ENCODE measurements at regions not wholly inside any gene's neighbourhood (a gene's known extent, or its start where the extent isn't known, plus 50 kb on each side); places are given as distances from the start of the nearest gene placed in this dataset.

- Histone ChIP-seq H3K27me3 (replicated peaks in 1 of 2; ENCODE audit: control insufficient read depth in 2 of 2, insufficient read depth in 2 of 2, low read length in 1 of 2) (no peaks in the 10 kb centered on the region), H4K20me1 (ENCODE audit: control insufficient read depth, insufficient read depth) (no peaks in the 10 kb centered on the region), H3K4me3 (no peak overlapping the region), H3K4me1 (ENCODE audit: control insufficient read depth, insufficient read depth, low read length) (no peaks in the 10 kb centered on the region), H2AFZ (ENCODE audit: control insufficient read depth, low read depth, low read length) (no peak overlapping the region), H3K9ac (ENCODE audit: control insufficient read depth, insufficient read depth, low read length) (no peak overlapping the region), H3K27ac (ENCODE audit: control insufficient read depth, insufficient read depth) (peak overlapping the region; percentile 6), H3K9me3 (replicated peaks; ENCODE audit: control insufficient read depth, insufficient read depth, low read length) (peaks cover 2% of the 10 kb centered on the region; the same call in 1 of the 3 replicates), H3K79me2 (ENCODE audit: control insufficient read depth, insufficient read depth, low read length) (no peaks in the 10 kb centered on the region), H3K4me2 (ENCODE audit: control insufficient read depth, insufficient read depth) (no peak overlapping the region), H3K36me3 (ENCODE audit: control insufficient read depth in 2 of 2, insufficient read depth in 2 of 2, low read length in 1 of 2) (no peaks in the 10 kb centered on the region; a peak in 1 of 4 replicates)
- SMC1A ChIA-PET (ENCODE audit: uncharacterized antibody, unreplicated experiment) = interaction anchor here (1.5 kb wide), 1 partner anchor 19 kb away, joined by 3 read pairs; no protein-coding TSS in a partner anchor
- 0% methylated on average over 2 of the region's 2 CpGs for WGBS (ENCODE audit: insufficient coverage, insufficient replicate concordance, low lambda C conversion rate, missing lambda C conversion rate)
- intact Hi-C loops (cut with micrococcal nuclease; ENCODE audit: unreplicated experiment) = no loop called here
- RAD21 ChIA-PET (ENCODE audit: unreplicated experiment) = interaction anchor here (1.2 kb wide), 1 partner anchor 43 kb away, joined by 6 read pairs; no protein-coding TSS in a partner anchor
- BruUV-seq (replicated peaks) = no TSS peak
- CTCF ChIA-PET = interaction anchor here (1.0 kb wide), 1 partner anchor 9 kb away, joined by 3 read pairs; no protein-coding TSS in a partner anchor
- DNase-seq (ENCODE audit: low read depth, low spot score) (no peak), ATAC-seq (no peak), FAIRE-seq (no peak)
- POLR2A ChIA-PET = no interaction called here
- in situ Hi-C loops (cut with MboI) = no loop called here
- no peak for TF ChIP-seq NFYA (IDR thresholded peaks at IDR 0.05; ENCODE audit: borderline replicate concordance, low read depth, low read length)
- no peak for TF ChIP-seq ZNF24 (IDR thresholded peaks at IDR 0.05)
- no peak for TF ChIP-seq NR2C1 (IDR thresholded peaks at IDR 0.05)
- TF ChIP-seq STAT3 (IDR thresholded peaks at IDR 0.05; ENCODE audit: low read depth, low read length) = no peak
- no peak for TF ChIP-seq SP1 (IDR thresholded peaks at IDR 0.05; ENCODE audit: low read depth, low read length)
- peak; percentile 17 to 47; a peak in 2 of 4 replicates for TF ChIP-seq IKZF2 (IDR thresholded peaks at IDR 0.05)
- no peak for TF ChIP-seq ESRRA (IDR thresholded peaks at IDR 0.05; ENCODE audit: low read length)
- TF ChIP-seq SIX5 (IDR thresholded peaks at IDR 0.05; ENCODE audit: low read depth, low read length, severe bottlenecking) = no peak
- TF ChIP-seq EGR1 (IDR thresholded peaks at IDR 0.05; ENCODE audit: borderline replicate concordance in 1 of 2, low read depth in 2 of 2, low read length in 2 of 2) = no peak
- TF ChIP-seq CUX1 (IDR thresholded peaks at IDR 0.05; ENCODE audit: insufficient replicate concordance, low read depth, low read length) = no peak
- no peak for TF ChIP-seq CHD4 (IDR thresholded peaks at IDR 0.05)
- no peak for TF ChIP-seq PAX8 (IDR thresholded peaks at IDR 0.05)
- no peak for TF ChIP-seq TCF3 (IDR thresholded peaks at IDR 0.05; ENCODE audit: borderline replicate concordance, insufficient read depth, low read depth, low read length)
- TF ChIP-seq ASH2L (IDR thresholded peaks at IDR 0.05; ENCODE audit: borderline replicate concordance, low read depth) = no peak
- no peak for TF ChIP-seq SMC3 (IDR thresholded peaks at IDR 0.05; ENCODE audit: borderline replicate concordance, low read length)
- TF ChIP-seq BMI1 (IDR thresholded peaks at IDR 0.05; ENCODE audit: borderline replicate concordance) = no peak
- no peak for TF ChIP-seq KDM1A (IDR thresholded peaks at IDR 0.05; ENCODE audit: borderline replicate concordance)
- TF ChIP-seq JUNB (IDR thresholded peaks at IDR 0.05) = no peak
- no peak for TF ChIP-seq SREBF1 (IDR thresholded peaks at IDR 0.05; ENCODE audit: low read length)
- no peak for TF ChIP-seq YBX1 (IDR thresholded peaks at IDR 0.05)
- no peak for TF ChIP-seq ZNF274 (IDR thresholded peaks at IDR 0.05; ENCODE audit: insufficient read depth, insufficient read length)
- no peak for TF ChIP-seq CHD1 (IDR thresholded peaks at IDR 0.05; ENCODE audit: low read depth, low read length)
- TF ChIP-seq MEF2B (IDR thresholded peaks at IDR 0.05; ENCODE audit: partially characterized antibody, poor library complexity, severe bottlenecking) = peak; percentile 81
- no peak for TF ChIP-seq MYC (IDR thresholded peaks at IDR 0.05; ENCODE audit: insufficient read depth, insufficient read length, insufficient replicate concordance, low read length, severe bottlenecking)
These were observed 171.5 kb downstream of the EVA1A start for GRCh38 chr2:75389271-75389670.

Measured in GM12878 (cell line).